Upper lobe of left lung (tissue), 6 donors: ENCODE measurements at regions not wholly inside any gene's neighbourhood (a gene's known extent, or its start where the extent isn't known, plus 50 kb on each side); places are given as distances from the start of the nearest gene placed in this dataset.

Source experiments
- ATAC-seq, 2 donors: fragments of 200-7000 bp; cut with Tn5 transposase; one replicate each; pipeline ENCODE4 v1.9.1; 2022; ENCODE audit warnings: mild to moderate bottlenecking in 2 of 2, moderate library complexity in 2 of 2; ENCODE audit not compliant: low FRiP score in 2 of 2
- DNase-seq, 2 donors: peaks; one replicate each; pipeline ENCODE4 v3.0.0-alpha.2; 2019 to 2020
- H3K27ac ChIP-seq, 4 donors: fragments of 200-600 bp; sonication (generic); one replicate each; pipeline ENCODE4 v1.5.1; 2016 to 2019
- H3K27me3 ChIP-seq, 4 donors: fragments of 200-600 bp; sonication (generic); one replicate each; pipeline ENCODE4 v1.5.1; 2017 to 2019
- H3K36me3 ChIP-seq, 4 donors: fragments of 200-600 bp; sonication (generic); one replicate each; pipeline ENCODE4 v1.5.1; 2016 to 2019
- H3K4me1 ChIP-seq, 4 donors: fragments of 200-600 bp; sonication (generic); one replicate each; pipeline ENCODE4 v1.5.1; 2018 to 2019
- H3K4me3 ChIP-seq, 4 donors: fragments of 200-600 bp; sonication (generic); one replicate each; pipeline ENCODE4 v1.5.1; 2017 to 2019; ENCODE audit warnings: mild to moderate bottlenecking in 2 of 4, moderate library complexity in 1 of 4
- H3K9me3 ChIP-seq, 4 donors: fragments of 200-600 bp; sonication (generic); one replicate each; pipeline ENCODE4 v1.5.1; 2018 to 2019
- EP300 ChIP-seq, 4 donors: sonication (generic); formaldehyde crosslinking; IDR thresholded peaks; one replicate each; pipeline ENCODE4 v1.5.1; 2017; ENCODE audit warnings: antibody characterized with exemption in 4 of 4, control low read depth in 2 of 4
- POLR2A ChIP-seq, 4 donors: fragments of 450-650 bp; IDR thresholded peaks; one replicate each; pipeline ENCODE4 v1.5.1; 2016 to 2017; ENCODE audit warnings: antibody characterized with exemption in 4 of 4, mild to moderate bottlenecking in 2 of 4
- POLR2AphosphoS5 ChIP-seq, 2 donors: sonication (generic); formaldehyde crosslinking; IDR thresholded peaks; one replicate each; pipeline ENCODE4 v1.5.1; 2017; ENCODE audit warnings: antibody characterized with exemption in 2 of 2
- WGBS, 2 donors: methylation state at CpG; one replicate each; pipeline ENCODE4 v1.1.5; 2017 to 2018; 5-methylcytosine and 5-hydroxymethylcytosine counted together
- TF ChIP-seq, protein P1 (sequence below), 6 experiments: fragments of 450-650 bp in 4 of 6; fragments of 200-600 bp in 2 of 6; sonication (generic) in 2 of 6; IDR thresholded peaks; one replicate each; pipeline ENCODE4 v1.5.1; 2016 to 2019; ENCODE audit warnings: antibody characterized with exemption in 6 of 6
- donor health status: DM: no; HTN: no; CAD: no; lungs with moderate emphysema.
- donor health status: DM: no; HTN: yes; CAD: no; lungs with severe emphysema.

- WGBS, 2 donors: 60 to 78% methylated on average over 2 of the region's 2 CpGs
- no peaks in the 10 kb centered on the region for H3K36me3 ChIP-seq
- no peaks in the 10 kb centered on the region for H3K27me3 ChIP-seq
- H3K4me1 ChIP-seq: no peaks in the 10 kb centered on the region
- no peak overlapping the region for H3K27ac ChIP-seq
- TF ChIP-seq, protein P1, sequence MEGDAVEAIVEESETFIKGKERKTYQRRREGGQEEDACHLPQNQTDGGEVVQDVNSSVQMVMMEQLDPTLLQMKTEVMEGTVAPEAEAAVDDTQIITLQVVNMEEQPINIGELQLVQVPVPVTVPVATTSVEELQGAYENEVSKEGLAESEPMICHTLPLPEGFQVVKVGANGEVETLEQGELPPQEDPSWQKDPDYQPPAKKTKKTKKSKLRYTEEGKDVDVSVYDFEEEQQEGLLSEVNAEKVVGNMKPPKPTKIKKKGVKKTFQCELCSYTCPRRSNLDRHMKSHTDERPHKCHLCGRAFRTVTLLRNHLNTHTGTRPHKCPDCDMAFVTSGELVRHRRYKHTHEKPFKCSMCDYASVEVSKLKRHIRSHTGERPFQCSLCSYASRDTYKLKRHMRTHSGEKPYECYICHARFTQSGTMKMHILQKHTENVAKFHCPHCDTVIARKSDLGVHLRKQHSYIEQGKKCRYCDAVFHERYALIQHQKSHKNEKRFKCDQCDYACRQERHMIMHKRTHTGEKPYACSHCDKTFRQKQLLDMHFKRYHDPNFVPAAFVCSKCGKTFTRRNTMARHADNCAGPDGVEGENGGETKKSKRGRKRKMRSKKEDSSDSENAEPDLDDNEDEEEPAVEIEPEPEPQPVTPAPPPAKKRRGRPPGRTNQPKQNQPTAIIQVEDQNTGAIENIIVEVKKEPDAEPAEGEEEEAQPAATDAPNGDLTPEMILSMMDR (IDR thresholded peaks at IDR 0.05): no peak
- TF ChIP-seq POLR2A (IDR thresholded peaks at IDR 0.05) (no peak), POLR2AphosphoS5 (IDR thresholded peaks at IDR 0.05) (no peak), EP300 (IDR thresholded peaks at IDR 0.05) (no peak)
- DNase-seq: no peak
- no peak for ATAC-seq
- peaks cover 0 to 3% (median 0%) of the 10 kb centered on the region in 4 donors for H3K9me3 ChIP-seq
- H3K4me3 ChIP-seq: no peak overlapping the region
Measured at GRCh38 chr14:42299692-42300091, 693.0 kb downstream of the LRFN5 start.

GRCh38 chr14:42293180-42293579 is 686.5 kb downstream of the LRFN5 start:
- Histone ChIP-seq H3K36me3 (no peaks in the 10 kb centered on the region), H3K27me3 (no peaks in the 10 kb centered on the region), H3K4me1 (no peaks in the 10 kb centered on the region), H3K9me3 (peaks cover 0 to 3% (median 0%) of the 10 kb centered on the region in 4 donors), H3K27ac (no peak overlapping the region), H3K4me3 (no peak overlapping the region)
- no peak for DNase-seq
- 57 to 67% methylated on average over 1 of the region's 1 CpG for WGBS, 2 donors
- no peak for TF ChIP-seq EP300 (IDR thresholded peaks at IDR 0.05)
- TF ChIP-seq POLR2A (IDR thresholded peaks at IDR 0.05): no peak
- TF ChIP-seq, protein P1 (IDR thresholded peaks at IDR 0.05): no peak
- TF ChIP-seq POLR2AphosphoS5 (IDR thresholded peaks at IDR 0.05): no peak
- ATAC-seq: no peak

- H3K4me3 ChIP-seq: no peak overlapping the region
- TF ChIP-seq EP300 (IDR thresholded peaks at IDR 0.05): no peak
- TF ChIP-seq POLR2AphosphoS5 (IDR thresholded peaks at IDR 0.05): no peak
- TF ChIP-seq, protein P1 (IDR thresholded peaks at IDR 0.05): no peak
- TF ChIP-seq POLR2A (IDR thresholded peaks at IDR 0.05): no peak
- no peak for DNase-seq
- 56 to 78% methylated on average over 2 of the region's 2 CpGs for WGBS, 2 donors
- no peak overlapping the region for H3K27ac ChIP-seq
- H3K9me3 ChIP-seq: no peaks in the 10 kb centered on the region
- no peaks in the 10 kb centered on the region for H3K36me3 ChIP-seq
- H3K27me3 ChIP-seq: no peaks in the 10 kb centered on the region
- no peak for ATAC-seq
- no peaks in the 10 kb centered on the region for H3K4me1 ChIP-seq
Measured at GRCh38 chr14:42277840-42278239, 671.2 kb downstream of the LRFN5 start.

- Histone ChIP-seq H3K27me3 (no peaks in the 10 kb centered on the region), H3K4me1 (no peaks in the 10 kb centered on the region), H3K4me3 (no peak overlapping the region), H3K36me3 (no peaks in the 10 kb centered on the region), H3K27ac (no peak overlapping the region), H3K9me3 (no peaks in the 10 kb centered on the region)
- WGBS, 2 donors: 54 to 72% methylated on average over 1 of the region's 1 CpG
- no peak for ATAC-seq
- no peak for DNase-seq
- no peak for TF ChIP-seq EP300 (IDR thresholded peaks at IDR 0.05)
- TF ChIP-seq, protein P1 (IDR thresholded peaks at IDR 0.05): no peak
- no peak for TF ChIP-seq POLR2AphosphoS5 (IDR thresholded peaks at IDR 0.05)
- no peak for TF ChIP-seq POLR2A (IDR thresholded peaks at IDR 0.05)
Measured at GRCh38 chr14:42269234-42269633, 662.6 kb downstream of the LRFN5 start.

- Histone ChIP-seq H3K27ac (no peak overlapping the region), H3K36me3 (no peaks in the 10 kb centered on the region), H3K9me3 (no peaks in the 10 kb centered on the region), H3K4me3 (no peak overlapping the region), H3K27me3 (no peaks in the 10 kb centered on the region), H3K4me1 (no peaks in the 10 kb centered on the region)
- TF ChIP-seq, protein P1 (IDR thresholded peaks at IDR 0.05): no peak
- TF ChIP-seq POLR2AphosphoS5 (IDR thresholded peaks at IDR 0.05) (no peak), POLR2A (IDR thresholded peaks at IDR 0.05) (no peak), EP300 (IDR thresholded peaks at IDR 0.05) (no peak)
- no peak for DNase-seq
- WGBS, 2 donors: 70 to 75% methylated on average over 2 of the region's 2 CpGs
- ATAC-seq: no peak
Measured at GRCh38 chr14:42248131-42248530, 641.5 kb downstream of the LRFN5 start.
